ENCODE measurements at regions not wholly inside any gene's neighbourhood (a gene's known extent, or its start where the extent isn't known, plus 50 kb on each side); places are given as distances from the start of the nearest gene placed in this dataset.

DNA sequence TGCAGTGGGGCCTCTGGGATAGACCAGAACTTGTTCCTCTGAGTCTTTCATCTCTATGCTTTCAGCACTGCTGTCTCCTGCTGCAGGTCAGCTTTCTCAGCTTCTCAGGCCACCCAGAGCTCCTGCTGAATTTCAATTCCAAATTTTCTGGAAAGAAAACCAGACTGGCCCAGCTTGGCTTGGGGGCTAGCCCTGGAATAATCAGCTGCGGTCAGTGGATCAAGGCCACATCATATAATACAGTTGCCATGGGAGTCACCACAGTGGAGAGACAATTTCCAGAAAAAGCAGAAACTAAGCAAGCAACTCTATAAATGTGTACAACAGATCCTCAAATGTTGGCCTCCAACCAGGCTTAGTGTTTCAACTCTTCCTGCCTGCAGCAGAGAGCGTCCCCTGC lies 91.1 kb upstream of the SLC24A5 start:
- TF ChIP-seq CTCF (IDR thresholded peaks at IDR 0.05) (no peak), POLR2A (IDR thresholded peaks at IDR 0.05) (no peak)
